ENCODE measurements at regions not wholly inside any gene's neighbourhood (a gene's known extent, or its start where the extent isn't known, plus 50 kb on each side); places are given as distances from the start of the nearest gene placed in this dataset.
A peak's percentile ranks its signal among the peaks of the same experiment; 100 is the strongest.
"Not testable (repeated sequence)": the region's sequence is repeated elsewhere in the genome, so short reads cannot be mapped to it uniquely, and the experiment has no call there.

- DNase-seq (ENCODE audit: low read depth), result no peak
- no peaks in the 10 kb centered on the region for H3K36me3 ChIP-seq (ENCODE audit: control insufficient read depth, insufficient read depth, low read length)
- H3K27me3 ChIP-seq (ENCODE audit: control insufficient read depth, insufficient read depth, low read length), result no peaks in the 10 kb centered on the region
- ChIA-PET POLR2A (no interaction called here), CTCF (no interaction called here)
- no peak for TF ChIP-seq CTCF (IDR thresholded peaks at IDR 0.05; ENCODE audit: insufficient read depth, low read depth, low read length)
- H3K4me3 ChIP-seq (ENCODE audit: low read depth, low read length), result no peak overlapping the region
Observed at GRCh38 chr1:29920784-29921183, 684.5 kb downstream of the PTPRU start.

GRCh38 chr1:29920316-29920715 is 684.0 kb downstream of the PTPRU start:
- ChIA-PET CTCF (interaction anchor here (1.5 kb wide), 1 partner anchor 163 kb away, joined by 3 read pairs; no protein-coding TSS in a partner anchor), POLR2A (no interaction called here)
- no peak for DNase-seq (ENCODE audit: low read depth)
- Histone ChIP-seq H3K36me3 (ENCODE audit: control insufficient read depth, insufficient read depth, low read length) (no peaks in the 10 kb centered on the region), H3K27me3 (ENCODE audit: control insufficient read depth, insufficient read depth, low read length) (no peaks in the 10 kb centered on the region), H3K4me3 (ENCODE audit: low read depth, low read length) (no peak overlapping the region)
- no peak for TF ChIP-seq CTCF (IDR thresholded peaks at IDR 0.05; ENCODE audit: insufficient read depth, low read depth, low read length)

DNA sequence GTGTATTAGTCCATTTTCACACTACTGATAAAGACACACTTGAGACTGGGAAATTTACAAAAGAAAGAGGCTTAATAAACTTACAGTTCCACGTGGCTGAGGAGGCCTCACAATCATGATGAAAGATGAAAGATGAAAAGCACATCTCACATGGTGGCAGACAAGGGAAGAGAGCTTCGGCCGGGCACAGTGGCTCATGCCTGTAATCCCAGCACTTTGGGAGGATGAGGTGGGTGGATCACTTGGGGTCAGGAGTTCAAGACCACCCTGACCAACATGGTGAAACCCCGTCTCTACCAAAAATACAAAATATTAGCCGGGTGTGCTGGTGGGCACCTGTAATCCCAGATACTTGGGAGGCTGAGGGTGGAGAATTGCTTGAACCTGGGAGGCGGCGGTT is 682.7 kb downstream of the PTPRU start:
- POLR2A ChIA-PET; H3K4me3 ChIP-seq (ENCODE audit: low read depth, low read length); H3K36me3 ChIP-seq (ENCODE audit: control insufficient read depth, insufficient read depth, low read length); DNase-seq (ENCODE audit: low read depth); H3K27me3 ChIP-seq (ENCODE audit: control insufficient read depth, insufficient read depth, low read length): not testable (repeated sequence)
- CTCF ChIA-PET, result interaction anchor here (1.5 kb wide), 1 partner anchor 164 kb away, joined by 3 read pairs; no protein-coding TSS in a partner anchor

DNA sequence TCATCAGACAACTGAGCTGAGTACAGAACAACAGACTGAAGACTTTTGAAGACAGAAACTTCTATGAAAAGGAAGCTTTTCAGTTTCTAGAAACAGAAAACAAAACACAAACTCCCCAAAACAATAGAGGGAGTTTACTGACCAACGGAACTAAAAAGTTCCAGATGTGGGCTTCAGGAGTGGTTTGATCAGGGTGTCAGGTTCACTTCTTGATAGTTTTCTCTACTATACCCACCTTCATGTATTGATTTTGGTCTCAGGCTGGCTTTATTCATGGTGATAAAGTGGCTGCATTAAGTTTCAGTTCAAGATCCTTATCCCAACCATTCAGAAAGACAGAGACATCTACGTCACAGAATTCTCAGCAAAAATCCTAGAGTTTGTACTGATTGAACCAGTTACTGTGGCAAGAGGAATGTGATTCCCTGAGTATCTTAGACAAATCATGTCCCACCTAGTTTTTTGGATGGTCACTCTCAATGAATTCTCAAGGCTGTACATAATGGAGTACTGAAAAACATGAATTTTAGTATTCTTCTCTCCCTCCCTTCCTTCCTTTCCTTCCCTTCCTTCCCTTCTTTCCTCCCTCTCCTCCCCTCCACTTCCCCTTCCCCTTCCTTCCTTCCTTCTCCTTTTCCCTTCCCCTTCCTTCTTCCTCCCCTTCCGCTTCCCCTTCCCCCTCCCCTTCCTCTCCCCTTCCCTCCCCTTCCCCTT is 680.5 kb downstream of the PTPRU start:
- no peak for TF ChIP-seq CTCF (IDR thresholded peaks at IDR 0.05; ENCODE audit: insufficient read depth, low read depth, low read length)
- no peak overlapping the region for H3K4me3 ChIP-seq (ENCODE audit: low read depth, low read length)
- POLR2A ChIA-PET, result no interaction called here
- CTCF ChIA-PET, result no interaction called here
- no peak for DNase-seq (ENCODE audit: low read depth)
- no peaks in the 10 kb centered on the region for H3K27me3 ChIP-seq (ENCODE audit: control insufficient read depth, insufficient read depth, low read length)
- no peaks in the 10 kb centered on the region for H3K36me3 ChIP-seq (ENCODE audit: control insufficient read depth, insufficient read depth, low read length)

- no peaks in the 10 kb centered on the region for H3K27me3 ChIP-seq (ENCODE audit: control insufficient read depth, insufficient read depth, low read length)
- POLR2A ChIA-PET, result no interaction called here
- no peak for TF ChIP-seq CTCF (IDR thresholded peaks at IDR 0.05; ENCODE audit: insufficient read depth, low read depth, low read length)
- CTCF ChIA-PET, result interaction anchor here (1.4 kb wide), 1 partner anchor 100 kb away, joined by 3 read pairs; no protein-coding TSS in a partner anchor
- no peak overlapping the region for H3K4me3 ChIP-seq (ENCODE audit: low read depth, low read length)
- DNase-seq (ENCODE audit: low read depth), result no peak
- no peaks in the 10 kb centered on the region for H3K36me3 ChIP-seq (ENCODE audit: control insufficient read depth, insufficient read depth, low read length)
Observed at GRCh38 chr1:29914936-29915335, 678.6 kb downstream of the PTPRU start.

DNA sequence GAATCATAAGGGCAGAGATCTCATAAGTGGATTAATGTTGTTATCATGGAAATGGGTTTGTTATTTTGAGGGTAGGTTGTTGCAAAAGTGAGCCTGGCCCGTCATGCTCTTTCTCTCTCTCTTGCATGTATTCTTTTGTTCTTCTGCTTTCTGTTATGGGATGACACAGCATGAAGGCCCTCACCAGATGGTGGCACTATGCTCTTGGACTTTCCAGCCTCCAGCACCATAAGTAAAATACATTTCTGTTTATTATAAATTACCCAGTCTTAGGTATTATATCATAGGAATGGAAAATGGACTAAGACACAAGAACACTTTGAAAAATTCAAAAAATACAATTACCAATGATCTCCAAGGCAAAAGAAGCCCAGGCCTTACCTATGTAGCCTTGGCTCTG is 676.1 kb downstream of the PTPRU start:
- DNase-seq (ENCODE audit: low read depth), result no peak
- H3K4me3 ChIP-seq (ENCODE audit: low read depth, low read length), result no peak overlapping the region
- H3K36me3 ChIP-seq (ENCODE audit: control insufficient read depth, insufficient read depth, low read length), result no peaks in the 10 kb centered on the region
- no peaks in the 10 kb centered on the region for H3K27me3 ChIP-seq (ENCODE audit: control insufficient read depth, insufficient read depth, low read length)
- CTCF ChIA-PET, result interaction anchor here (1.1 to 2.1 kb wide), 5 partner anchors 13 to 199 kb away, joined by 3 to 6 read pairs (median 5); no protein-coding TSS in a partner anchor
- POLR2A ChIA-PET, result no interaction called here
- TF ChIP-seq CTCF (IDR thresholded peaks at IDR 0.05; ENCODE audit: insufficient read depth, low read depth, low read length), result peak; percentile 58

Data from BJ (cell line).